Midbrain (tissue), 1 donor: ENCODE measurements at regions not wholly inside any gene's neighbourhood (a gene's known extent, or its start where the extent isn't known, plus 50 kb on each side); places are given as distances from the start of the nearest gene placed in this dataset.

Experiments
- DNase-seq: peaks from one replicate; lab custom pipeline; 2025; lab: John Stamatoyannopoulos, UW

- DNase-seq = no peak
These were observed 100.2 kb upstream of the FOXF1 start for GRCh38 chr16:86410081-86410480.

DNA sequence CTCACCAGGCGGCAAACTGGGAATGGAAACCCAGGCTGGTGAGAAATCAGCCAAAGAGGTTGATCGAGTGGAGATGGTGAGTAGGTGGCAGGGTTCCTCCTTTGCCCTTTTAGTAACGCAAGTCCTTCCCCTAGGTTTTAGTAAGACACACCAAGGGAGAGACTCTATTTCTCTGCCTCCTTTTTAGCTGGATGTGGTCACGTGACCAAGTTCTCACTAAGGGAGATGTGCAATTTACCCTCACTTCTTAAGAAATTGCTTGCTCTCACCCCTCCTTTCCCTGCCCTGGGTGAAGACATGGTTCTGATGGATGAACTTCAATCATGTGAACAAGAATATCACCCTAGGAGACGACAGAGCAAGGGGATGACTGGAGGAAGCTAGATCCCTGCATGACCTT is 99.8 kb upstream of the FOXF1 start:
- DNase-seq = no peak

DNA sequence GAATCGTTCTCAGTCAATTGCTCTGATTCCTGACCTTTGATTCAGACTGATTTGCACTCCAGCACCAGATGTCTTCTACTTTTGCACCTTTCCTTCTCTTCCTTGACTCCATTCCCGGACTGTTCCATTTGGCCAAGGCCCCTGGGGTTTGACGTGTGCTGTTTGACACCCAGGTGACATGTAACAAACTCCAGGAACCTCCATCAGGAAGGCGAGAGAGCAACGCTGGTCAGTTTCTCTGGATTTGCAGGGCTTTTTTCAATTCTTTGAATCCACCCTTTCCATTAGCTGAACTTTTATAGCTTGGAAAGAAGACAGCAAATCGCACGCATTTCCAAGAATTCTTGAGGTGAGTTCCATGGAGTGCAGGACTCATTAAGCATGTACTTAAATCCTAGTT is 98.4 kb upstream of the FOXF1 start:
- no peak for DNase-seq

DNA sequence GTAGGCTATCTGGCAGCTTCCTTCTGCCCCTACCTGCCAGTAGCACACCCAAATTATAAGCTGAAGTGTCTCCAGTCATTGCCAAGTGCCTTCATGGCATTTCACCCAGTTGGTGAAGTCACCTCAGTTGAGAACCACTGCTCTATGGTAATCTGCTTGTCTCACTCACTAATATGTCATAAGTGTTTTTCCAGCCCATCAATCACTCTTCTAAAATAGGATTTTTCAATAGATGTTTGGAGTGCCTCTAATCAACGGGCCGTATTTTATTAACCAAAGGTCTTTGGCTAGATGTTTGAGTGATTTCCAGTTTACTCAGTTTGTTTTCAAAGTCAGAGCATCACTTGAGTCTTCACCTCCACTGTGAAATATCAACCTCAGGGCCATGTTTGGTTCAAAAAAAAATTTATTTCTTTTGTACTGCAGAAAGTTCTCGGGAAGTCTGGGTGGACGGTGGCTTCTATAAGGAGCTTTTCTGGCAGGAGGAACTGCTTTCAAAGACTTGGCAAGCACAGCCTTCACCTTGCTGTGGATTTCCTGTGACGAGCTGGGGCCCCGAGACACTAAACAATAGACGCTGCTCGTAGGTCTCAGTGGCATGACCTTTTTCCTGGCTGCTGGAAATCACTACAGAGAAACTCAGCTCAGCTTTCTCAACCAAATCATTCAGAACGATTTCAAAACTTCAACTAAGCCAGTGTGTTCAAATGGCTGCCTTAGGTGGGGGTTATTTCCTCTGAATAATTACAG is 95.2 kb upstream of the FOXF1 start:
- no peak for DNase-seq

DNA sequence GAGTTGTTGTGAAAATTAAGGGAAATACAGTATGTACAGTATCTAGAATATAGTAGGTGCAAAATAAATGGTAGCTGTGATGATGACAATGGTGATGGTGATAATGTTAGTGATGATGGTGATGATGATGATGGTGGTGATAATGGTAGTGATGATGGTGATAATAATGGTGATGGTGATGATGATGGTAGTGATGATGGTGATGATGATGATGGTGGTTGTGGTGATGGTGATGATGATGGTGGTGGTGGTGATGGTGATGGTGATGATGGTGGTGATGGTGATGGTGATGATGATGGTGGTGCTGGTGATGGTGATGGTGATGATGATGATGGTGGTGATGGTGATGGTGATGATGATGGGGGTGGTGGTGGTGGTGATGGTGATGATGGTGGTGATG is 91.3 kb upstream of the FOXF1 start:
- no peak for DNase-seq

GRCh38 chr16:86419518-86419917 is 90.8 kb upstream of the FOXF1 start:
- DNase-seq = no peak

DNA sequence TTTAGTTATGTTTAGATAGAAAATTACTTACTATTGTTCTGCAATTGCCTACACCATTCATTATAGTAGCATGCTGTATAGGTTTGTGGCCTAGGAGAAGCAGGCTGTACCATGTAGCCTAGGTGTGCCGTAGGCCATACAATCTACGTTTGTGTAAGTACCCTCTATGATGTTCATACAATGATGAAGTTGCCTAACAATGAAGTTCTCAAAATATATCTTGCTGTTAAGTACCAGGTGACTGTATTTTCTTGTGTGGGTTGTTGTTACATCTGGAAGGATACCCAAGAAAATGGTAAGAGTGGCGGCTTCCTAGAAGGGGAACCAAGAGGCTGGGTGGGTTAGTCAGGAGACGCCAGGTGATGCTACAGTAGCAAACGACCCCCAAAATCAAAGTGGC is 88.3 kb upstream of the FOXF1 start:
- DNase-seq = no peak

- no peak for DNase-seq
These were observed 85.9 kb upstream of the FOXF1 start for GRCh38 chr16:86424398-86424797.

DNA sequence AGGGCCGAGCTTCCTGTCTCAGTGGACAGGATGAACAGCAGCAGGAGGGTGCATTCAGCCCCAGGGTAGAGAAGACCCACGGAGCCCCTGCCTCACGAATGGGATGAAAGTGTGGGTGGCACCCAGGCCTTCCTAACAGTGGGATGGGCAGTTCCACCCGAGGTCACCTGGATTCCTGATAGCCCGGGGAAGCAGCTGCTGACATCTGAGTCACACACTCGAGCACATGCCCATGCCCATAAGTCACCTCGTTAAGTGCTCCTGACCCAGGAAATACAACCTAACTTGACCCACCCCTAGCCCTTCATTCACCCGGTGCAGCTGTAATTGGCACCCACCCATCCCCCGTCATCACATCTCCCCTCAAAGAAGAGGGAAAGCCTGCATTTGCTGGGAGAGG is 85.3 kb upstream of the FOXF1 start:
- no peak for DNase-seq

GRCh38 chr16:86426063-86426642 is 84.2 kb upstream of the FOXF1 start:
- no peak for DNase-seq

- no peak for DNase-seq
These were observed 82.9 kb upstream of the FOXF1 start for GRCh38 chr16:86427433-86427851.

GRCh38 chr16:86428729-86429517 is 81.4 kb upstream of the FOXF1 start:
- no peak for DNase-seq

DNA sequence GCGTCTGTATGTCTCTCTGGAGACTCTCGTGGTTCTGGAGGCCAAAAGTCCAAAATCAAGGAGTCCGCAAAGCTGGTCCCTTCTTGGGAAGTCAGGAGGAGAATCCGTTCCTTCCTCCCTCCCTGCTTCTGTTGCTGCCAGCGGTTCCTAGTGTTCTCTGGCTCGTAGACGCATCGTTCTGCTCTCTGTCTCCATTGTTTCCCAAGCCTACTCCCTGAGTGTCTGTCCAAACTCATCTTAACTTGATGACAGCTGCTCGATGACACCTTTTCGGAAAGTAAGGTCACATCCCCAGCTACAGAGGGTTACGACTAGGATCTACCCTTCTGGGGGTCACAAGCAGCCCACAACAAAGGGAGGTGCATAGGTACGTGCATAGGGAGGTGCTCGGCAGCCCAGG is 80.7 kb upstream of the FOXF1 start:
- no peak for DNase-seq

- DNase-seq = no peak
These were observed 79.5 kb upstream of the FOXF1 start for GRCh38 chr16:86430814-86431213.

- no peak for DNase-seq
These were observed 78.8 kb upstream of the FOXF1 start for GRCh38 chr16:86431540-86431939.

GRCh38 chr16:86432048-86432447 is 78.3 kb upstream of the FOXF1 start:
- no peak for DNase-seq

DNA sequence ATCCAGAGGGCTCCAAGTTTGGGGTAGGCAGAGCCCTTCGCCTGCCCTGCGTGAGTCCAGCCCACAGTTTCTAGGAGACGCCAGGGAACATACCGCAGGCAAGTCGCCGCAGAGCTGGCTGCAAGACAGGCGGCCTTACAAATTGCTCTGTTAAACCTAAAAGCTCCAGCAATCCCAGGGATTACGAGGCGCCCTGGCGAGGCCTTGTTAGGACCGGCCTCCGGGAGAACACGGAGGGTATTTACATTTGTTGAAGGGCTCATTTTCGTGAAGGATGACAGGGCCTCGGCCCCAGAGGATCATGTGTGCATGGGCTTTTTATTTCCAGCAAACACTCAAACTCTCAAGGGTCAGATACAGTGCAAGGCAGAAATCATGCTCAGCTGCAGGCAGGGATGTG is 77.6 kb upstream of the FOXF1 start:
- no peak for DNase-seq

DNA sequence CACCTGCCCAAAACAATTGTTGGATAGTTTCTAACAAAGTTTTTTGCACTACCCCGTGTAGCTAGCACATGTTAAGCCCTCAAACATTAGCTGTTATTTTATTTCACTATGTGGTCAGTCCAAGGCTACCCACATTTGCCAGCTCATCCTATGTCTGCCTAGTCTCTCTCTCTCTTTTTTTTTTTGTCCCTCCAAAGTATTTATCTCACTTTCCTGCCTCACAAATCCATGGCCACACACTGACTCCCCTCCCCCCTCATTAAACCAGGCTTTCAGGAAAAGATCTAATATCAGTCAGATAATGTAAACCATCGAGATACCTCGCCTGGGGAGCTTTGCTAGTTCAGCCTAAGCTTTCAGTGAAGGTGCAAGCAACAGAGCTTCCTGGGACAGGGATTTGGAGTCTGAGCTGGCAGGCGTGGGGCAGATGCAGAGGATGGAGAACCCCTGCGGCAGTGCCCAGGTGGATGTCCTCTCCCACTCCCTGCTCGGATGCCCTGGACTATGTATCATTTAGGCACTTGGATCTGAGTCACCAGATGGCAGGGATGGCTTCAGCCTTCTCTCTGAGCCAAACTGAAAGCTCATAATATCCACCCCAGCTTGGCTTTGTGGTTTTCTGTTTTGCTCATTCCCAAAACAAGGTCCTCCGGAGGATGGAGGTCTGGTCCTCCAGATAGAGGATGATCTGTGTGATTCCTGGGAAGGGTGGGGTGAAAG is 73.7 kb upstream of the FOXF1 start:
- DNase-seq = no peak

- DNase-seq = no peak
These were observed 73.0 kb upstream of the FOXF1 start for GRCh38 chr16:86437348-86437747.

GRCh38 chr16:86442703-86443102 is 67.6 kb upstream of the FOXF1 start:
- no peak for DNase-seq

DNA sequence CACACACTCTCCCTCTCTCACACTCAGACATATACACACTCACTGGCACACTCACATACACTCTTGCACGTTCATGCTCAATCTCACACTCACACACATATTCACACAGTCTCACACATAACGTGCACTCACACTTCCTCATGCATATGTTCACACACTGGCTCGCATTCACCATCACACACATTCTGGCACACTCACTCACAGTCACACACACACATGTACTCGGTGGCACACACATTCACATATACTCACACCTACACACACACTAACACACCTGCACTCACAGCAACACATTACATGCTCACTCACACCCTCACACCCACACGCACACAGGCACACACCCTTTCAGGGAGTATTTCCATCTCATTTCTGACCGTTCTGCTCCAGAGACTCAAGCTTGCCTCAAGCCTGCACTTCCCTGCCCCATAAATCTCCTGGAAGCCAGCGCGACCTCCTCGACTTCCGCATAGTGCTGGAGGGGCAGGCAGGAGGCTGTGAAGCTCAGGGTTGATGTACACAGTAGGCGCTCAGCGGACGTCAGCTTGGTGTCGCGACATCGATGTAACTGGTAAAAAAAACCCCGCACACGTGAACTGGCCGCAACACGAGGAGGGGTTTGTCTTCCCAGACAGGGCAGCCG is 66.7 kb upstream of the FOXF1 start:
- no peak for DNase-seq

GRCh38 chr16:86444261-86444660 is 66.1 kb upstream of the FOXF1 start:
- DNase-seq = no peak
